WTC11 (cell line): ENCODE measurements at regions not wholly inside any gene's neighbourhood (a gene's known extent, or its start where the extent isn't known, plus 50 kb on each side); places are given as distances from the start of the nearest gene placed in this dataset.

Experiments used
- ATAC-seq: fragments of 200-7000 bp; cut with Tn5 transposase; 2 replicates; pipeline ENCODE4 v1.10.0; 2021; ENCODE audit warnings: mild to moderate bottlenecking, moderate library complexity
- CTCF ChIA-PET: fragments of 300-600 bp; sonication (Branson Sonifier 250); formaldehyde crosslinking; loops from one replicate; lab custom pipeline; 2021; ENCODE audit warnings: antibody characterized with exemption; lab: Charles Lee
- POLR2A ChIA-PET: fragments of 350-600 bp; sonication (Branson Sonifier 250); formaldehyde crosslinking; loops from one replicate; lab custom pipeline; 2021; ENCODE audit warnings: antibody characterized with exemption; lab: Charles Lee
- DNase-seq: peaks from one replicate; pipeline ENCODE4 v3.0.0; 2021; ENCODE audit warnings: low spot score
- H3K27ac Mint-ChIP-seq: 2 replicates; pipeline ENCODE4 v1.8.0; 2021; ENCODE audit warnings: mixed read lengths
- H3K27me3 Mint-ChIP-seq: 2 replicates; pipeline ENCODE4 v1.8.0; 2021; ENCODE audit warnings: low read depth, mild to moderate bottlenecking, moderate library complexity, mixed read lengths
- H3K36me3 Mint-ChIP-seq: 2 replicates; pipeline ENCODE4 v1.8.0; 2021; ENCODE audit warnings: mixed read lengths
- H3K4me1 Mint-ChIP-seq: 2 replicates; pipeline ENCODE4 v1.8.0; 2022; ENCODE audit warnings: mixed read lengths
- H3K4me3 Mint-ChIP-seq: 2 replicates; pipeline ENCODE4 v1.8.0; 2021; ENCODE audit warnings: mild to moderate bottlenecking, moderate library complexity, mixed read lengths
- H3K9me3 Mint-ChIP-seq: 2 replicates; pipeline ENCODE4 v1.8.0; 2021; ENCODE audit warnings: mixed read lengths
- CREB1 ChIP-seq: sonication (generic); formaldehyde crosslinking; IDR thresholded peaks from 2 replicates; pipeline ENCODE4 v1.8.0; 2023; ENCODE audit warnings: mild to moderate bottlenecking, missing genetic modification reagents
- ELF4 ChIP-seq: sonication (generic); formaldehyde crosslinking; IDR thresholded peaks from 2 replicates; pipeline ENCODE4 v1.8.1; 2022; ENCODE audit warnings: low read depth, mild to moderate bottlenecking, moderate library complexity, missing genetic modification reagents
- MXD4 ChIP-seq: fragments of 250-450 bp; sonication (Bioruptor Pico); IDR thresholded peaks from 2 replicates; pipeline ENCODE4 v1.8.0; 2021; ENCODE audit warnings: mild to moderate bottlenecking, moderate library complexity, borderline replicate concordance
- MYBL2 ChIP-seq: sonication (generic); formaldehyde crosslinking; IDR thresholded peaks from 2 replicates; pipeline ENCODE4 v1.8.1; 2023; ENCODE audit warnings: mild to moderate bottlenecking, moderate library complexity, missing genetic modification reagents
- NR1H2 ChIP-seq: sonication (generic); formaldehyde crosslinking; IDR thresholded peaks from 2 replicates; pipeline ENCODE4 v1.9.0; 2021; ENCODE audit warnings: mild to moderate bottlenecking, moderate library complexity, missing genetic modification reagents
- NR2C2 ChIP-seq: sonication (generic); formaldehyde crosslinking; IDR thresholded peaks from 2 replicates; pipeline ENCODE4 v1.8.0; 2022; ENCODE audit warnings: mild to moderate bottlenecking, missing genetic modification reagents
- PRDM15 ChIP-seq: sonication (generic); formaldehyde crosslinking; IDR thresholded peaks from 2 replicates; pipeline ENCODE4 v1.8.0; 2022; ENCODE audit warnings: missing genetic modification reagents
- TP53 ChIP-seq: sonication (generic); formaldehyde crosslinking; IDR thresholded peaks from 2 replicates; pipeline ENCODE4 v1.8.1; 2023; ENCODE audit warnings: mild to moderate bottlenecking, missing genetic modification reagents
- USF2 ChIP-seq: sonication (generic); formaldehyde crosslinking; IDR thresholded peaks from 2 replicates; pipeline ENCODE4 v1.8.1; 2023; ENCODE audit warnings: mild to moderate bottlenecking, missing genetic modification reagents, moderate library complexity
- ZNF138 ChIP-seq: sonication (generic); formaldehyde crosslinking; conservative IDR thresholded peaks from 2 replicates; pipeline ENCODE4 v1.8.1; 2022; ENCODE audit warnings: mild to moderate bottlenecking, moderate library complexity, missing genetic modification reagents
- ZNF219 ChIP-seq: sonication (generic); formaldehyde crosslinking; IDR thresholded peaks from 2 replicates; pipeline ENCODE4 v1.8.0; 2023; ENCODE audit warnings: missing genetic modification reagents, mild to moderate bottlenecking, borderline replicate concordance
- TF ChIP-seq, protein P1 (sequence below): sonication (generic); formaldehyde crosslinking; IDR thresholded peaks from 2 replicates; pipeline ENCODE4 v1.8.0; 2023; ENCODE audit warnings: missing genetic modification reagents
- TF ChIP-seq, protein P2 (sequence below): sonication (generic); formaldehyde crosslinking; conservative IDR thresholded peaks from 2 replicates; pipeline ENCODE4 v1.8.1; 2022; ENCODE audit warnings: mild to moderate bottlenecking, missing genetic modification reagents
- TF ChIP-seq, protein P3 (sequence below): sonication (generic); formaldehyde crosslinking; IDR thresholded peaks from 2 replicates; pipeline ENCODE4 v1.8.1; 2022; ENCODE audit warnings: low read depth, missing genetic modification reagents, borderline replicate concordance
- TF ChIP-seq, protein P4 (sequence below): sonication (generic); formaldehyde crosslinking; IDR thresholded peaks from 2 replicates; pipeline ENCODE4 v1.8.1; 2023; ENCODE audit warnings: mild to moderate bottlenecking, moderate library complexity, missing genetic modification reagents

GRCh38 chr11:19400296-19400695 is 159.6 kb upstream of the E2F8 start:
- ATAC-seq, result no peak
- H3K9me3 Mint-ChIP-seq, result no peaks in the 10 kb centered on the region

DNA sequence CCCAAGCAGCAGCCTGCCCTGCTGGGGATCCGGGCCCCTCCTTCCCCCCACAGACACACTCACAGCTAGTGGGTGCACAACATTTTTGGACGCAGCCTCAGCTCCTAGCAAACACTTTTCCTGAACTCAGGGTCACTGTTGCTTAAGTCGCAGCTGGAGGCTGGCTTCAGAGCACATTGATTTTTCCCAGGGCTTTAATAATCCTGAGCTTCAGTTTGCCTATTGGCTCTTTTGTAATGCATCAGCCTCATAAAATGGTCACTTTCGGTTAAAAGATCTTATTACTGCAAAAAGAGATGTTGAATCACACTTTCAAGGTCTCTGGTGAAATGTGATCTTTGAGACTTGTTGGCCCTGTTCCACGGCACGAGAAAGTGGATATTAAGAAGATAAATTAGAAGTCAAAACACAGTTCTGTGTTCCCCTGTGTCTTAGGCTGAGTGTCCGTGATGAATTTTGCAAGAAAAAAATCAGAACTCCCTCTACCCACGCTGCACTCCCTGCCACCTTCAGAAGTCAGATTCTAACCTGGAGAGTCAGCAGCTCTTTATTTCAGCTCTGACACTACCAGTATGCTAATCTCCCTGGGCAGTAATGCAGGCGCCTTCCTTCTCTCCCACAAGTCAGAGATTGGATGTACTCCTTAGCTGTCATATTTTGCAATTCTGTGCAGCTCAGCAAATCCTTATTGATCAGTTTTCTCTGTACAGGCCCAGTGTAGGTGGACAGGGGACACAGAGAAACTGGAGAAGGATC is 158.2 kb upstream of the E2F8 start:
- DNase-seq, result no peak
- no peaks in the 10 kb centered on the region for H3K27me3 Mint-ChIP-seq
- POLR2A ChIA-PET, result no interaction called here
- no peak overlapping the region for H3K4me3 Mint-ChIP-seq
- no peak overlapping the region for H3K27ac Mint-ChIP-seq
- H3K9me3 Mint-ChIP-seq, result no peaks in the 10 kb centered on the region
- CTCF ChIA-PET, result no interaction called here
- H3K4me1 Mint-ChIP-seq, result peaks cover 10% of the 10 kb centered on the region
- H3K36me3 Mint-ChIP-seq, result no peaks in the 10 kb centered on the region
- ATAC-seq, result no peak
- TF ChIP-seq, protein P1, sequence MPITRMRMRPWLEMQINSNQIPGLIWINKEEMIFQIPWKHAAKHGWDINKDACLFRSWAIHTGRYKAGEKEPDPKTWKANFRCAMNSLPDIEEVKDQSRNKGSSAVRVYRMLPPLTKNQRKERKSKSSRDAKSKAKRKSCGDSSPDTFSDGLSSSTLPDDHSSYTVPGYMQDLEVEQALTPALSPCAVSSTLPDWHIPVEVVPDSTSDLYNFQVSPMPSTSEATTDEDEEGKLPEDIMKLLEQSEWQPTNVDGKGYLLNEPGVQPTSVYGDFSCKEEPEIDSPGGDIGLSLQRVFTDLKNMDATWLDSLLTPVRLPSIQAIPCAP (CRISPR knock-in tag), result no peak
- TF ChIP-seq, protein P2, sequence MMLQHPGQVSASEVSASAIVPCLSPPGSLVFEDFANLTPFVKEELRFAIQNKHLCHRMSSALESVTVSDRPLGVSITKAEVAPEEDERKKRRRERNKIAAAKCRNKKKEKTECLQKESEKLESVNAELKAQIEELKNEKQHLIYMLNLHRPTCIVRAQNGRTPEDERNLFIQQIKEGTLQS (CRISPR knock-in tag), result no peak
- TF ChIP-seq, protein P3, sequence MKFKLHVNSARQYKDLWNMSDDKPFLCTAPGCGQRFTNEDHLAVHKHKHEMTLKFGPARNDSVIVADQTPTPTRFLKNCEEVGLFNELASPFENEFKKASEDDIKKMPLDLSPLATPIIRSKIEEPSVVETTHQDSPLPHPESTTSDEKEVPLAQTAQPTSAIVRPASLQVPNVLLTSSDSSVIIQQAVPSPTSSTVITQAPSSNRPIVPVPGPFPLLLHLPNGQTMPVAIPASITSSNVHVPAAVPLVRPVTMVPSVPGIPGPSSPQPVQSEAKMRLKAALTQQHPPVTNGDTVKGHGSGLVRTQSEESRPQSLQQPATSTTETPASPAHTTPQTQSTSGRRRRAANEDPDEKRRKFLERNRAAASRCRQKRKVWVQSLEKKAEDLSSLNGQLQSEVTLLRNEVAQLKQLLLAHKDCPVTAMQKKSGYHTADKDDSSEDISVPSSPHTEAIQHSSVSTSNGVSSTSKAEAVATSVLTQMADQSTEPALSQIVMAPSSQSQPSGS, result no peak
- no peak for TF ChIP-seq PRDM15 (CRISPR knock-in tag)
- TF ChIP-seq ELF4 (CRISPR knock-in tag), result no peak
- no peak for TF ChIP-seq USF2 (CRISPR knock-in tag)
- no peak for TF ChIP-seq CREB1 (CRISPR knock-in tag)
- no peak for TF ChIP-seq ZNF138 (CRISPR knock-in tag)
- TF ChIP-seq TP53, result no peak
- TF ChIP-seq MYBL2, result no peak

More at GRCh38 chr11:19400296-19400695, 159.6 kb upstream of the E2F8 start:
- H3K4me1 Mint-ChIP-seq, result peaks cover 7% of the 10 kb centered on the region
- TF ChIP-seq, protein P2 (CRISPR knock-in tag), result no peak
- TF ChIP-seq NR1H2 (CRISPR knock-in tag) (no peak), TP53 (no peak), ZNF219 (no peak), MXD4 (CRISPR knock-in tag) (no peak), NR2C2 (CRISPR knock-in tag) (no peak), PRDM15 (CRISPR knock-in tag) (no peak)
- TF ChIP-seq, protein P4, sequence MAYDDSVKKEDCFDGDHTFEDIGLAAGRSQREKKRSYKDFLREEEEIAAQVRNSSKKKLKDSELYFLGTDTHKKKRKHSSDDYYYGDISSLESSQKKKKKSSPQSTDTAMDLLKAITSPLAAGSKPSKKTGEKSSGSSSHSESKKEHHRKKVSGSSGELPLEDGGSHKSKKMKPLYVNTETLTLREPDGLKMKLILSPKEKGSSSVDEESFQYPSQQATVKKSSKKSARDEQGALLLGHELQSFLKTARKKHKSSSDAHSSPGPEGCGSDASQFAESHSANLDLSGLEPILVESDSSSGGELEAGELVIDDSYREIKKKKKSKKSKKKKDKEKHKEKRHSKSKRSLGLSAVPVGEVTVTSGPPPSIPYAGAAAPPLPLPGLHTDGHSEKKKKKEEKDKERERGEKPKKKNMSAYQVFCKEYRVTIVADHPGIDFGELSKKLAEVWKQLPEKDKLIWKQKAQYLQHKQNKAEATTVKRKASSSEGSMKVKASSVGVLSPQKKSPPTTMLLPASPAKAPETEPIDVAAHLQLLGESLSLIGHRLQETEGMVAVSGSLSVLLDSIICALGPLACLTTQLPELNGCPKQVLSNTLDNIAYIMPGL, result no peak
- ChIA-PET CTCF (interaction anchor here (0.8 kb wide), 1 partner anchor 9 kb away, joined by 3 read pairs; no protein-coding TSS in a partner anchor), POLR2A (no interaction called here)
- H3K27ac Mint-ChIP-seq, result no peak overlapping the region
- DNase-seq, result no peak
- no peaks in the 10 kb centered on the region for H3K36me3 Mint-ChIP-seq
- no peak overlapping the region for H3K4me3 Mint-ChIP-seq
- H3K27me3 Mint-ChIP-seq, result no peaks in the 10 kb centered on the region
